ENCODE measurements at regions not wholly inside any gene's neighbourhood (a gene's known extent, or its start where the extent isn't known, plus 50 kb on each side); places are given as distances from the start of the nearest gene placed in this dataset.

GRCh38 chr14:62101189-62101588 lies 339.0 kb downstream of the SNAPC1 start:
- TF ChIP-seq CTCF (optimal IDR thresholded peaks at IDR 0.05 in 1 of 3, IDR thresholded peaks at IDR 0.05 in 1 of 3, conservative IDR thresholded peaks at IDR 0.05 in 1 of 3; ENCODE audit: extremely low read depth in 1 of 3, insufficient read depth in 2 of 3, low read length in 3 of 3), result no peak
- no peak for TF ChIP-seq EZH2 (IDR thresholded peaks at IDR 0.05; ENCODE audit: low read length)

Data from keratinocyte (primary cell).